ENCODE measurements at regions not wholly inside any gene's neighbourhood (a gene's known extent, or its start where the extent isn't known, plus 50 kb on each side); places are given as distances from the start of the nearest gene placed in this dataset.

DNA sequence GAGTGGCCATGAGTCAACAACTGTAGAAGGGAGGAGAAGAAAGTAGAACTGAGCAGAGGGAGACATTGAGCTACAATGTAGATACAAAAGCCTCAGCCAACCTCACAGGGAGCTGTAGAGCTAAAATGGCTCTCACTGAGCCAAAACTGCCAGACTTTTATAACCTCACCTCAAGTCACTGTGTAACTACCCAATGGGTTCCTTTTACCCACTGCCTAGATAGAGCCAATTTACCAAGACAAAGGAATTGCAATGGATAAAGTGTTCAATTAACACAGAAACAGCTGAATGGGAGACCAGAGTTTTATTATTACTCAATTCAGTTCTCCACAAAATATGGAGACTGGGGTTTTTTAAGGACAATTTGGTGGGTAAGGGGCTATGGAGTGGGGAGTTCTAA, 938.9 kb upstream of the GRIA3 start:
- ChIA-PET POLR2A (no interaction called here), CTCF (no interaction called here)
- Histone ChIP-seq H3K4me3 (ENCODE audit: low read depth, low read length) (no peak overlapping the region), H3K36me3 (ENCODE audit: control insufficient read depth in 2 of 2, insufficient read depth in 1 of 2, low read length in 2 of 2) (no peaks in the 10 kb centered on the region), H3K9me3 (ENCODE audit: control insufficient read depth, insufficient read depth, low read depth, low read length) (no peaks in the 10 kb centered on the region), H3K27ac (ENCODE audit: extremely low read depth, low read depth, low read length) (no peak overlapping the region), H3K4me1 (ENCODE audit: control insufficient read depth, insufficient read depth, low read length) (no peaks in the 10 kb centered on the region)
- TF ChIP-seq SP3 (tag by site-specific recombination; IDR thresholded peaks at IDR 0.05) (no peak), ZNF10 (tag by site-specific recombination; IDR thresholded peaks at IDR 0.05) (no peak), WT1 (tag by site-specific recombination; IDR thresholded peaks at IDR 0.05) (no peak)

DNA sequence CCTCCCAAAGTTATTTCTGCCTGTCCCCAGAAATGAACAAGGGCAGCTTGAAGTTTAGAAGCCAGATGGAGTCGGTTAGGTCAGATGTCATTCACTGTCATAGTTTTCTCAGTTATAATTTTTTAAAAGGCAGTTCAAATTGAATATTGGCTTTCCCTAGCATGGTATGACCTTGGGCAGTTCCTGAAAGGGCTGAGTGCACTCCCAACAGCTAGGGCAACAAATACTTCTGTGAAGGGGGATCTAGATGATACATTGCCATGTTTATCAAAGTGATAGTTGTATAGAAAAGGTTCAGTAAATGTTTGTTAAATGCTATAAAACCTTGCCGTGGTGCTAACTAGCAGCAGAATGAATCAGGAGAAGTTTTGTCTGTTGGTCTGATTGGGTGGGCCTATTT, 938.1 kb upstream of the GRIA3 start:
- Histone ChIP-seq H3K36me3 (ENCODE audit: control insufficient read depth in 2 of 2, insufficient read depth in 1 of 2, low read length in 2 of 2) (no peaks in the 10 kb centered on the region), H3K4me3 (ENCODE audit: low read depth, low read length) (no peak overlapping the region), H3K27ac (ENCODE audit: extremely low read depth, low read depth, low read length) (no peak overlapping the region), H3K9me3 (ENCODE audit: control insufficient read depth, insufficient read depth, low read depth, low read length) (no peaks in the 10 kb centered on the region), H3K4me1 (ENCODE audit: control insufficient read depth, insufficient read depth, low read length) (no peaks in the 10 kb centered on the region)
- ChIA-PET CTCF (no interaction called here), POLR2A (no interaction called here)
- TF ChIP-seq ZNF248 (tag by site-specific recombination; IDR thresholded peaks at IDR 0.05) (no peak), ZNF585B (tag by site-specific recombination; IDR thresholded peaks at IDR 0.05) (no peak), ZNF157 (tag by site-specific recombination; IDR thresholded peaks at IDR 0.05) (no peak)

DNA sequence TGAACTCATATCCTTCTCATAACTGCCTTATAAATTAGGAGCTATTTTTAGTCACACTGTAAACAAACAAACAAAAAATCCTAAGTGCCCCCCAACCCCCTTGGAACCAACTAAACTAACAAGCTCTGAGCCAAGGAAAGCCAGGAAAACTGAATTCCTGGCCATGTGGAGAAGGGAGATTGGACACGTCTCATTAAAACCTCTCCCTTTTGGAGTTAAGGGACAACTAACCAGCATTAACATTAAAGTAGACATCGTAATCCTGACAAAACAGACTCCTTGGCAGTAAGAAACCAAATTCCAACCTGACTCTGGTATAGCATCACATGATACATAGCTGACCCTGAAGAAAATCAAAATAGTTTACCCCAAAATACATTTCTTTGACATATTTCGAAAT, 937.1 kb upstream of the GRIA3 start:
- TF ChIP-seq, protein P1, sequence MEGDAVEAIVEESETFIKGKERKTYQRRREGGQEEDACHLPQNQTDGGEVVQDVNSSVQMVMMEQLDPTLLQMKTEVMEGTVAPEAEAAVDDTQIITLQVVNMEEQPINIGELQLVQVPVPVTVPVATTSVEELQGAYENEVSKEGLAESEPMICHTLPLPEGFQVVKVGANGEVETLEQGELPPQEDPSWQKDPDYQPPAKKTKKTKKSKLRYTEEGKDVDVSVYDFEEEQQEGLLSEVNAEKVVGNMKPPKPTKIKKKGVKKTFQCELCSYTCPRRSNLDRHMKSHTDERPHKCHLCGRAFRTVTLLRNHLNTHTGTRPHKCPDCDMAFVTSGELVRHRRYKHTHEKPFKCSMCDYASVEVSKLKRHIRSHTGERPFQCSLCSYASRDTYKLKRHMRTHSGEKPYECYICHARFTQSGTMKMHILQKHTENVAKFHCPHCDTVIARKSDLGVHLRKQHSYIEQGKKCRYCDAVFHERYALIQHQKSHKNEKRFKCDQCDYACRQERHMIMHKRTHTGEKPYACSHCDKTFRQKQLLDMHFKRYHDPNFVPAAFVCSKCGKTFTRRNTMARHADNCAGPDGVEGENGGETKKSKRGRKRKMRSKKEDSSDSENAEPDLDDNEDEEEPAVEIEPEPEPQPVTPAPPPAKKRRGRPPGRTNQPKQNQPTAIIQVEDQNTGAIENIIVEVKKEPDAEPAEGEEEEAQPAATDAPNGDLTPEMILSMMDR (tag by site-specific recombination; IDR thresholded peaks at IDR 0.05): no peak
- TF ChIP-seq, protein P2, sequence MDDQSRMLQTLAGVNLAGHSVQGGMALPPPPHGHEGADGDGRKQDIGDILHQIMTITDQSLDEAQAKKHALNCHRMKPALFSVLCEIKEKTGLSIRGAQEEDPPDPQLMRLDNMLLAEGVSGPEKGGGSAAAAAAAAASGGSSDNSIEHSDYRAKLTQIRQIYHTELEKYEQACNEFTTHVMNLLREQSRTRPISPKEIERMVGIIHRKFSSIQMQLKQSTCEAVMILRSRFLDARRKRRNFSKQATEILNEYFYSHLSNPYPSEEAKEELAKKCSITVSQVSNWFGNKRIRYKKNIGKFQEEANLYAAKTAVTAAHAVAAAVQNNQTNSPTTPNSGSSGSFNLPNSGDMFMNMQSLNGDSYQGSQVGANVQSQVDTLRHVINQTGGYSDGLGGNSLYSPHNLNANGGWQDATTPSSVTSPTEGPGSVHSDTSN (CRISPR knock-in tag; IDR thresholded peaks at IDR 0.05): no peak
- no peak for TF ChIP-seq GLIS2 (tag by site-specific recombination; IDR thresholded peaks at IDR 0.05)
- TF ChIP-seq, protein P3, sequence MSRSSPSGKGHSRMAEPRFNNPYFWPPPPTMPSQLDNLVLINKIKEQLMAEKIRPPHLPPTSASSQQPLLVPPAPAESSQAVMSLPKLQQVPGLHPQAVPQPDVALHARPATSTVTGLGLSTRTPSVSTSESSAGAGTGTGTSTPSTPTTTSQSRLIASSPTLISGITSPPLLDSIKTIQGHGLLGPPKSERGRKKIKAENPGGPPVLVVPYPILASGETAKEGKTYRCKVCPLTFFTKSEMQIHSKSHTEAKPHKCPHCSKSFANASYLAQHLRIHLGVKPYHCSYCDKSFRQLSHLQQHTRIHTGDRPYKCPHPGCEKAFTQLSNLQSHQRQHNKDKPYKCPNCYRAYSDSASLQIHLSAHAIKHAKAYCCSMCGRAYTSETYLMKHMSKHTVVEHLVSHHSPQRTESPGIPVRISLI (tag by site-specific recombination; IDR thresholded peaks at IDR 0.05): no peak
- no peak for TF ChIP-seq ZNF394 (tag by site-specific recombination; IDR thresholded peaks at IDR 0.05; ENCODE audit: borderline replicate concordance)
- no peak for TF ChIP-seq ZNF660 (tag by site-specific recombination; IDR thresholded peaks at IDR 0.05)
- TF ChIP-seq, protein P4, sequence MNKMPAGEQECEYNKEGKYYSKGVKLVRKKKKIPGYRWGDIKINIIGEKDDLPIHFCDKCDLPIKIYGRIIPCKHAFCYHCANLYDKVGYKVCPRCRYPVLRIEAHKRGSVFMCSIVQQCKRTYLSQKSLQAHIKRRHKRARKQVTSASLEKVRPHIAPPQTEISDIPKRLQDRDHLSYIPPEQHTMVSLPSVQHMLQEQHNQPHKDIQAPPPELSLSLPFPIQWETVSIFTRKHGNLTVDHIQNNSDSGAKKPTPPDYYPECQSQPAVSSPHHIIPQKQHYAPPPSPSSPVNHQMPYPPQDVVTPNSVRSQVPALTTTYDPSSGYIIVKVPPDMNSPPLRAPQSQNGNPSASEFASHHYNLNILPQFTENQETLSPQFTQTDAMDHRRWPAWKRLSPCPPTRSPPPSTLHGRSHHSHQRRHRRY (tag by site-specific recombination; IDR thresholded peaks at IDR 0.05): no peak
- TF ChIP-seq ZNF157 (tag by site-specific recombination; IDR thresholded peaks at IDR 0.05): no peak
- no peak for TF ChIP-seq ZNF664 (tag by site-specific recombination; IDR thresholded peaks at IDR 0.05)
- TF ChIP-seq, protein P5, sequence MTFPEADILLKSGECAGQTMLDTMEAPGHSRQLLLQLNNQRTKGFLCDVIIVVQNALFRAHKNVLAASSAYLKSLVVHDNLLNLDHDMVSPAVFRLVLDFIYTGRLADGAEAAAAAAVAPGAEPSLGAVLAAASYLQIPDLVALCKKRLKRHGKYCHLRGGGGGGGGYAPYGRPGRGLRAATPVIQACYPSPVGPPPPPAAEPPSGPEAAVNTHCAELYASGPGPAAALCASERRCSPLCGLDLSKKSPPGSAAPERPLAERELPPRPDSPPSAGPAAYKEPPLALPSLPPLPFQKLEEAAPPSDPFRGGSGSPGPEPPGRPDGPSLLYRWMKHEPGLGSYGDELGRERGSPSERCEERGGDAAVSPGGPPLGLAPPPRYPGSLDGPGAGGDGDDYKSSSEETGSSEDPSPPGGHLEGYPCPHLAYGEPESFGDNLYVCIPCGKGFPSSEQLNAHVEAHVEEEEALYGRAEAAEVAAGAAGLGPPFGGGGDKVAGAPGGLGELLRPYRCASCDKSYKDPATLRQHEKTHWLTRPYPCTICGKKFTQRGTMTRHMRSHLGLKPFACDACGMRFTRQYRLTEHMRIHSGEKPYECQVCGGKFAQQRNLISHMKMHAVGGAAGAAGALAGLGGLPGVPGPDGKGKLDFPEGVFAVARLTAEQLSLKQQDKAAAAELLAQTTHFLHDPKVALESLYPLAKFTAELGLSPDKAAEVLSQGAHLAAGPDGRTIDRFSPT (tag by site-specific recombination; IDR thresholded peaks at IDR 0.05): no peak
- TF ChIP-seq ZNF768 (tag by site-specific recombination; IDR thresholded peaks at IDR 0.05): no peak
- TF ChIP-seq, protein P6, sequence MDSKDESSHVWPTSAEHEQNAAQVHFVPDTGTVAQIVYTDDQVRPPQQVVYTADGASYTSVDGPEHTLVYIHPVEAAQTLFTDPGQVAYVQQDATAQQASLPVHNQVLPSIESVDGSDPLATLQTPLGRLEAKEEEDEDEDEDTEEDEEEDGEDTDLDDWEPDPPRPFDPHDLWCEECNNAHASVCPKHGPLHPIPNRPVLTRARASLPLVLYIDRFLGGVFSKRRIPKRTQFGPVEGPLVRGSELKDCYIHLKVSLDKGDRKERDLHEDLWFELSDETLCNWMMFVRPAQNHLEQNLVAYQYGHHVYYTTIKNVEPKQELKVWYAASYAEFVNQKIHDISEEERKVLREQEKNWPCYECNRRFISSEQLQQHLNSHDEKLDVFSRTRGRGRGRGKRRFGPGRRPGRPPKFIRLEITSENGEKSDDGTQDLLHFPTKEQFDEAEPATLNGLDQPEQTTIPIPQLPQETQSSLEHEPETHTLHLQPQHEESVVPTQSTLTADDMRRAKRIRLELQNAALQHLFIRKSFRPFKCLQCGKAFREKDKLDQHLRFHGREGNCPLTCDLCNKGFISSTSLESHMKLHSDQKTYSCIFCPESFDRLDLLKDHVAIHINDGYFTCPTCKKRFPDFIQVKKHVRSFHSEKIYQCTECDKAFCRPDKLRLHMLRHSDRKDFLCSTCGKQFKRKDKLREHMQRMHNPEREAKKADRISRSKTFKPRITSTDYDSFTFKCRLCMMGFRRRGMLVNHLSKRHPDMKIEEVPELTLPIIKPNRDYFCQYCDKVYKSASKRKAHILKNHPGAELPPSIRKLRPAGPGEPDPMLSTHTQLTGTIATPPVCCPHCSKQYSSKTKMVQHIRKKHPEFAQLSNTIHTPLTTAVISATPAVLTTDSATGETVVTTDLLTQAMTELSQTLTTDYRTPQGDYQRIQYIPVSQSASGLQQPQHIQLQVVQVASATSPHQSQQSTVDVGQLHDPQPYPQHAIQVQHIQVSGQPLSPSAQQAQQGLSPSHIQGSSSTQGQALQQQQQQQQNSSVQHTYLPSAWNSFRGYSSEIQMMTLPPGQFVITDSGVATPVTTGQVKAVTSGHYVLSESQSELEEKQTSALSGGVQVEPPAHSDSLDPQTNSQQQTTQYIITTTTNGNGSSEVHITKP (tag by site-specific recombination; IDR thresholded peaks at IDR 0.05): no peak
- no peak for TF ChIP-seq ZNF350 (tag by site-specific recombination; IDR thresholded peaks at IDR 0.05)
- no peak for TF ChIP-seq ZFP37 (tag by site-specific recombination; IDR thresholded peaks at IDR 0.05)
- CTCF ChIA-PET: no interaction called here
- no peak overlapping the region for H3K4me3 ChIP-seq (ENCODE audit: low read depth, low read length)
- no peak overlapping the region for H3K27ac ChIP-seq (ENCODE audit: extremely low read depth, low read depth, low read length)
- POLR2A ChIA-PET: no interaction called here
- no peaks in the 10 kb centered on the region for H3K9me3 ChIP-seq (ENCODE audit: control insufficient read depth, insufficient read depth, low read depth, low read length)
- no peaks in the 10 kb centered on the region for H3K4me1 ChIP-seq (ENCODE audit: control insufficient read depth, insufficient read depth, low read length)
- H3K36me3 ChIP-seq (ENCODE audit: control insufficient read depth in 2 of 2, insufficient read depth in 1 of 2, low read length in 2 of 2): no peaks in the 10 kb centered on the region
